ENCODE measurements at regions not wholly inside any gene's neighbourhood (a gene's known extent, or its start where the extent isn't known, plus 50 kb on each side); places are given as distances from the start of the nearest gene placed in this dataset.

DNA sequence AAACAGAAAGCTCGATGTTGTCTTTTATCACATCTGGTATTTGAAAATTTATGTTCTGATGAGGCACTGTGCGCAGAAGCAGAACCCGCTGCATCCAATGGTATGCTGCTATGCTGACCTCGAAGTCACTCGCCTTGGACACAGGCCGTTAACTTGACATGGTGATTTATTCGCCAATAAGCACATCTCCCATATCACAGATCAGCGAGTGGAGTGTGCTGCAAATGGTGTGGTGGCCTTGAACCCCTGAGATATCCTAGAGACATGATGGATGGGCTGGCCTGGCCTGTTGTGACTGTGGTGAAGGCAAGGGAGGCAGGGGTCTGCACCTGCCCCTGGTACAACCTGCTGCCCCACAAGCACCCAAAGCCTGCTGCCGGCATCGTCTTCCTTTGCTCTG, 175.4 kb upstream of the FRG1 start:
- H3K27ac ChIP-seq: no peak overlapping the region
- H3K27me3 ChIP-seq: no peaks in the 10 kb centered on the region
- H3K4me3 ChIP-seq: no peak overlapping the region
- no peaks in the 10 kb centered on the region for H3K9me3 ChIP-seq
- peak; percentile 30 for ATAC-seq
- intact Hi-C loops (cut with DNase I): no loop called here
- TF ChIP-seq, protein P1, sequence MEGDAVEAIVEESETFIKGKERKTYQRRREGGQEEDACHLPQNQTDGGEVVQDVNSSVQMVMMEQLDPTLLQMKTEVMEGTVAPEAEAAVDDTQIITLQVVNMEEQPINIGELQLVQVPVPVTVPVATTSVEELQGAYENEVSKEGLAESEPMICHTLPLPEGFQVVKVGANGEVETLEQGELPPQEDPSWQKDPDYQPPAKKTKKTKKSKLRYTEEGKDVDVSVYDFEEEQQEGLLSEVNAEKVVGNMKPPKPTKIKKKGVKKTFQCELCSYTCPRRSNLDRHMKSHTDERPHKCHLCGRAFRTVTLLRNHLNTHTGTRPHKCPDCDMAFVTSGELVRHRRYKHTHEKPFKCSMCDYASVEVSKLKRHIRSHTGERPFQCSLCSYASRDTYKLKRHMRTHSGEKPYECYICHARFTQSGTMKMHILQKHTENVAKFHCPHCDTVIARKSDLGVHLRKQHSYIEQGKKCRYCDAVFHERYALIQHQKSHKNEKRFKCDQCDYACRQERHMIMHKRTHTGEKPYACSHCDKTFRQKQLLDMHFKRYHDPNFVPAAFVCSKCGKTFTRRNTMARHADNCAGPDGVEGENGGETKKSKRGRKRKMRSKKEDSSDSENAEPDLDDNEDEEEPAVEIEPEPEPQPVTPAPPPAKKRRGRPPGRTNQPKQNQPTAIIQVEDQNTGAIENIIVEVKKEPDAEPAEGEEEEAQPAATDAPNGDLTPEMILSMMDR (IDR thresholded peaks at IDR 0.05): no peak
- DNase-seq: no peak
- no peaks in the 10 kb centered on the region for H3K4me1 ChIP-seq
- H3K36me3 ChIP-seq: no peaks in the 10 kb centered on the region

DNA sequence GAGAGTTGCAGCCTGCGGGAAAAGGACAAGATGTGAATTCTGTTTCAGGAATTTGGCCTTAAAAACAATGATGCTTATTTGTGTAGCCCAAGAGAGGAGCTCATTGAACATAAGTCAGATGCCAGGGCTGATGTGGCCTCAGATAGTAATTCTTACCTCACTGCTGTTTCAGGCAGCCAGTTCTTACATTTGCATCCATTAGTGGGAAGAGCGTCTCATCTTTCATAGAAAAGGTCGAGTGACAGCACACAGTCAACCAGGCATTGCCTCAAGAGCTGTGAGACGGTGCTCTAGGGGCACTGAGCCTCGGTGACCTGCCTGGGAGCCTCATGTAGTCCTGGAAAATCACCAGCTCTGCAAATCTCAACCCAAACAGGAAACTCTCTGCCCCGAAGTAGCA, 174.9 kb upstream of the FRG1 start:
- TF ChIP-seq, protein P1 (IDR thresholded peaks at IDR 0.05): no peak
- Histone ChIP-seq H3K9me3 (no peaks in the 10 kb centered on the region), H3K27ac (no peak overlapping the region), H3K4me3 (no peak overlapping the region), H3K36me3 (no peaks in the 10 kb centered on the region), H3K4me1 (no peaks in the 10 kb centered on the region), H3K27me3 (no peaks in the 10 kb centered on the region)
- DNase-seq: no peak
- intact Hi-C loops (cut with DNase I): no loop called here
- no peak for ATAC-seq

DNA sequence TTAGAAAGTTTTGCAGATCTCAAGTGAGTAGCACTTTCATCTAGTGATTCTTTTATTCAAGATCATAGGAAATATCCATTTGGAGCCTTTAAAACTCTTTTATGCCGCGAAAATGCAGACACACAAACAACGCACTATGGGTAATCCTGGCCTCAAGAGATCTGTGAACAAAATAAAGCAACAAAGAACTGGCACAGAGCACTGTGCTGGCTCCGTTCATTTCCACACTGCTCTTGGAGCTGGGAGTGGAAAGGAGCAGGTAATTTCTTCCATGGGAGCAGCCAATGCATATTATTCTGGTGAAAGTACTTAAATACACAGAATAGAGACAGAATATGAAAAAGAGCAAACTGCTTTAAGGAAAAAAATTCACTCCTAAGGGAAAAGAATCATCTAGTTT, 172.7 kb upstream of the FRG1 start:
- TF ChIP-seq, protein P1 (IDR thresholded peaks at IDR 0.05): no peak
- Histone ChIP-seq H3K4me1 (no peaks in the 10 kb centered on the region), H3K36me3 (no peaks in the 10 kb centered on the region), H3K4me3 (no peak overlapping the region), H3K27ac (no peak overlapping the region), H3K9me3 (no peaks in the 10 kb centered on the region), H3K27me3 (no peaks in the 10 kb centered on the region)
- ATAC-seq: no peak
- intact Hi-C loops (cut with DNase I): no loop called here
- no peak for DNase-seq

DNA sequence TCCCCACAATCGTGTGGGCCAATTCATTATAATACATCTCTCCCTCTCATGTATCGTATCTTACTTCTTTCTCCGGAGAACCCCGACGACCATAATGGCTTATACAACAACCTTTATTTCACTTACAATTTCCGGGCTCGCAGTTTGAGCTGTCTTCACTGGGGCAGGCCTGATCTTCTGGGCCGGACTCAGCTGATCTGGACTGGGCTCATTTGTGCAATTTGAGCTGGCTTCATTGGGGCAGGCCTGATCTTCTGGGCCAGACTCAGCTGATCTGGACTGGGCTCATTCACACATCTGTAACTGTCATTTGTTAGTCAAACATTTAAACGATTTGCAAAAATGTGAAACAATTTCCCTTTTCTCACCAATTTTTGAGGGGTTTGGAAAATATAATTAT, 171.5 kb upstream of the FRG1 start:
- Histone ChIP-seq H3K27me3 (no peaks in the 10 kb centered on the region), H3K36me3 (no peaks in the 10 kb centered on the region), H3K9me3 (no peaks in the 10 kb centered on the region), H3K4me1 (no peaks in the 10 kb centered on the region), H3K27ac (no peak overlapping the region), H3K4me3 (no peak overlapping the region)
- intact Hi-C loops (cut with DNase I): no loop called here
- ATAC-seq: no peak
- no peak for DNase-seq
- TF ChIP-seq, protein P1 (IDR thresholded peaks at IDR 0.05): no peak

DNA sequence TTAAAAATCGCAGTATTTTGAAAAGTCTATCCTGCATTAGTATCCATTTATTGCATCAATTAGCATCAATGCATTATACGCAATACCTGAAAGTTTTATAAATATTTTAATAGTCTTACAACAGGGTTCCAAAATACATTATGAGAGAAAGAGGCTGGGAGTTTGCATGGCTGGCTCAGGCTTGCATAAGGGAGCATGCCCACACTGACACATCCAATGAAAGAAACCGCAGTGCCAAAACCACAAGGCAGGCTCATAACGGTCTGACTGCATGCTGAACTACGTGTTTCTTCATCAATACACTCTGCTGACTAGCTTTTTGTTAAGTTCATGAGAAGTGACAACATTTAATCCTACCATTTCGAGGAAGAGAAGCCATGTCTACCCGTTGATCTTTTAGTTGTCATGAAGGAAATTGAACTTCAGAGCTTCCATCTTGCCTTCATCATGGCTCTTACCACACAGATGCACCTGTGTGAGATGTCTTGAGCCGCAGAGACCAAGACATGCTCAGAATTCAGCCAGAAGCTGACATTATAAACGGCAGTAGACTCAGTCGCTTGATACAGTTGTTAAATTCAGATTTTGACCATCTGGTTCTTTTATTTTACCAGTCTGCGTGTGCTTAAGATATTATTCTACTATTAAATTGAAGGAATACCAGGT, 168.8 kb upstream of the FRG1 start:
- H3K9me3 ChIP-seq: no peaks in the 10 kb centered on the region
- H3K36me3 ChIP-seq: no peaks in the 10 kb centered on the region
- no peak for ATAC-seq
- no peaks in the 10 kb centered on the region for H3K4me1 ChIP-seq
- no peak overlapping the region for H3K4me3 ChIP-seq
- H3K27ac ChIP-seq: no peak overlapping the region
- no peaks in the 10 kb centered on the region for H3K27me3 ChIP-seq
- TF ChIP-seq, protein P1 (IDR thresholded peaks at IDR 0.05): no peak
- DNase-seq: no peak
- intact Hi-C loops (cut with DNase I): no loop called here

DNA sequence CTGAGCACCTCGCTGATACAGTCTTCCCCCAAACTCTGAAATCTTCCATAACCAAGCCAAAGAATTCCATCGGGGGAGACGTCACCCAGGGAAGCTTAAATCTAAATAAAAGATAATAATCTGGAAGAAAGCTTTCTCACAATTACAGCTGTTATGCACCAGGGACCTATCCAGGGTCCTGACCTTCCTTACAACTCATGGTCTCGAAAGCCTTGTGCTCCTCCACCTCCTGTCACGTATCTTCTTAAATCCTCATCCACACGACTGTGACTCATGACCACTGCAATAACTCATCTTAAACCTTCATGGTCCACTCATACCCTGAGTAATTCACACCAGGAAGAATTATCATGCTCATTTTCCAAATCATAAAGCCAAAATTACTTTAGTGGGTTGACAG, 166.8 kb upstream of the FRG1 start:
- no peaks in the 10 kb centered on the region for H3K9me3 ChIP-seq
- H3K27me3 ChIP-seq: no peaks in the 10 kb centered on the region
- intact Hi-C loops (cut with DNase I): no loop called here
- no peak overlapping the region for H3K4me3 ChIP-seq
- no peak for DNase-seq
- H3K4me1 ChIP-seq: no peaks in the 10 kb centered on the region
- TF ChIP-seq, protein P1 (IDR thresholded peaks at IDR 0.05): no peak
- no peak for ATAC-seq
- no peaks in the 10 kb centered on the region for H3K36me3 ChIP-seq
- no peak overlapping the region for H3K27ac ChIP-seq
